AG04449 (cell line): ENCODE measurements at regions not wholly inside any gene's neighbourhood (a gene's known extent, or its start where the extent isn't known, plus 50 kb on each side); places are given as distances from the start of the nearest gene placed in this dataset.
"Not testable (repeated sequence)": the region's sequence is repeated elsewhere in the genome, so short reads cannot be mapped to it uniquely, and the experiment has no call there.

Source experiments
- CTCF ChIA-PET: fragments of 350-600 bp; formaldehyde crosslinking; extraction: SDS; loops from one replicate; lab custom pipeline; 2021; ENCODE audit warnings: antibody characterized with exemption; lab: Yijun Ruan, JAX
- POLR2A ChIA-PET: fragments of 400-600, 350-600 bp; formaldehyde crosslinking; extraction: SDS; loops from one replicate; lab custom pipeline; 2020; ENCODE audit warnings: antibody characterized with exemption, inconsistent platforms; lab: Yijun Ruan, JAX
- DNase-seq: peaks from one replicate; pipeline ENCODE4 v3.0.0-alpha.2; 2010; ENCODE audit warnings: low read depth, low spot score
- H3K4me3 ChIP-seq: 2 replicates; pipeline ENCODE4 v1.5.1; 2011; ENCODE audit warnings: low read depth, mild to moderate bottlenecking, control low read depth, low read length
- TF ChIP-seq, protein P1 (sequence below): IDR thresholded peaks from one replicate; pipeline ENCODE4 v1.5.1; 2011; ENCODE audit warnings: mild to moderate bottlenecking, moderate library complexity, low read length, control low read depth, inconsistent platforms; ENCODE audit not compliant: insufficient read depth; ENCODE audit errors: missing control alignments

DNA sequence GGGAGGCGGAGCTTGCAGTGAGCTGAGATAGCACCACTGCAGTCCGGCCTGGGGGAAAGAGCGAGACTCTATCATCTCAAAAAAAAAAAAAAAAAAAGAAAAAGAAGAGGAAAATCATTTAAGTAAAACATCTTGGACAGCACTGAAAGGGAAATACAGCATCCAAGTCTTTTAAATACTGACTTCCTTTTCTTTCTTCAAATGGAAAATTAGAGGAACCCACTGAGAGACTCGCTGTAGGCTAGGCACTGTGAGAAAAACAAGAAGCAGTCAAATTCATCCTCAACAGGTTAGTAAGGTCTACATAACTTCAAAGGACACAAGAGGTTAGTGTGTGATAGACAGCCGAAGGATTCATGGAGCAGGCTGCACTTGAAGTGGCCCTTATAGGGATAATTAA, 243.7 kb downstream of the BLID start:
- no peak for DNase-seq
- TF ChIP-seq, protein P1, sequence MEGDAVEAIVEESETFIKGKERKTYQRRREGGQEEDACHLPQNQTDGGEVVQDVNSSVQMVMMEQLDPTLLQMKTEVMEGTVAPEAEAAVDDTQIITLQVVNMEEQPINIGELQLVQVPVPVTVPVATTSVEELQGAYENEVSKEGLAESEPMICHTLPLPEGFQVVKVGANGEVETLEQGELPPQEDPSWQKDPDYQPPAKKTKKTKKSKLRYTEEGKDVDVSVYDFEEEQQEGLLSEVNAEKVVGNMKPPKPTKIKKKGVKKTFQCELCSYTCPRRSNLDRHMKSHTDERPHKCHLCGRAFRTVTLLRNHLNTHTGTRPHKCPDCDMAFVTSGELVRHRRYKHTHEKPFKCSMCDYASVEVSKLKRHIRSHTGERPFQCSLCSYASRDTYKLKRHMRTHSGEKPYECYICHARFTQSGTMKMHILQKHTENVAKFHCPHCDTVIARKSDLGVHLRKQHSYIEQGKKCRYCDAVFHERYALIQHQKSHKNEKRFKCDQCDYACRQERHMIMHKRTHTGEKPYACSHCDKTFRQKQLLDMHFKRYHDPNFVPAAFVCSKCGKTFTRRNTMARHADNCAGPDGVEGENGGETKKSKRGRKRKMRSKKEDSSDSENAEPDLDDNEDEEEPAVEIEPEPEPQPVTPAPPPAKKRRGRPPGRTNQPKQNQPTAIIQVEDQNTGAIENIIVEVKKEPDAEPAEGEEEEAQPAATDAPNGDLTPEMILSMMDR = no peak
- H3K4me3 ChIP-seq = no peak overlapping the region
- ChIA-PET POLR2A (no interaction called here), CTCF (no interaction called here)

DNA sequence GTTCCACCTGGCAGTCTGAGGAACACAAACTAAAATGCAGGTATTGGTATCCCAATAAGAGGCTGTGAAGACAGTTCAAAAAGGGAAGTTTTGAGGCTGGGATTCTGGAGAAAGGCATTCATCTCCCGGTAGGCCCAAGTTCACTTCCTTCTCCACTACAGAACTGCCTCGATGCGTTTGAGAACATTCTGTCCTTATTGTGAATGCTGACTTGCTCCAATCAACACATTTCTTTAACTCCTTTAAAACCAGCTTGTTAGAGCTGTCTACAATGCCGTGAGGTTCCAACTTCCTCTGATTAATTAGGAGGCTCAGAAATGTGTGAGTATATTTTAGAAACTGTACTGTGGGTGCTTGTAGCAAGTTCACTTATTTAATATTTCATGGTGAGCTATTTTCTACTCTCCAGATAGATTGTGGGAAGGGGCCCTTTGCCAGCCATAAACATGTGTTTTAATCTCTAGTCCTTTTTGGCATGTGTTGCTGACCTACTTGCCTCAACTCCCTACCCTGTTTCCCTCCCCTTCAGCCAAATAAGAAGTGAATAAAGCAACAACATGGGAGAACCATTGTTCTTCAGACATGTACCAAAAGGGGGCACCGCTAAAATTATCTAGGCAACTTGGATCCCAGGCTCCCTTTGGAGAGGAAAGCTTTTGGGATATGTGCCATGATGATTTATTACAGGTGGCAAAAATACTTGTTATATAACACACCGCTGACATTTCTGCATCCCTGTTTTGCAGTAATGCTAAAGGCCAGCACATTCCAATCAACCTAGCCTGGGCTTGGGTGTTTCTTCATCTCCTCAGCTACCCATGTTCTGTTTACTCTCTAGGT, 245.6 kb downstream of the BLID start:
- TF ChIP-seq, protein P1 = no peak

DNA sequence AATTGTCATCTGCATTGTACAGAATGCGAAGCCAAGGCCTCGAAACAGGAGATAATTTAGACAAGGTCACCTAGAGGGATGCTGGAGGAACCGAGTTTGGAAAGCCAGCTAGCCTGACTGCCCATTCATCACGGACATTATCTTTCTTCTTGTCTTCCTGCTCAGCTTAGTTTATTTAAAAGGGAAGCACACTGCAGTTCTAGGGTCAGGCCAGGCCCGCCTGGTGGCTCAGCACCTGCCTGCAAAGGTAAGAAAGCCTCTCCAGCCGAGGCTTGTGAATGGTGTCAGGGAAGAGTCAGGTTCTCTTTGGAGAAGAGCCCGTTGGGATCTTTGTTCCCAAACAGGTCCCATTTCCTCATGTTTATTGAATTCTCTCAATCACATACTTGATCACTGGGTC, 246.5 kb downstream of the BLID start:
- TF ChIP-seq, protein P1 = no peak
- POLR2A ChIA-PET = no interaction called here

More for the DNA sequence above, 245.6 kb downstream of the BLID start:
- no peak for DNase-seq
- no peak overlapping the region for H3K4me3 ChIP-seq
- POLR2A ChIA-PET = interaction anchor here (0.6 kb wide), 1 partner anchor 25 kb away, joined by 4 read pairs; no protein-coding TSS in a partner anchor
- CTCF ChIA-PET = interaction anchor here (1.5 kb wide), 1 partner anchor 11 kb away, joined by 7 read pairs; no protein-coding TSS in a partner anchor

DNA sequence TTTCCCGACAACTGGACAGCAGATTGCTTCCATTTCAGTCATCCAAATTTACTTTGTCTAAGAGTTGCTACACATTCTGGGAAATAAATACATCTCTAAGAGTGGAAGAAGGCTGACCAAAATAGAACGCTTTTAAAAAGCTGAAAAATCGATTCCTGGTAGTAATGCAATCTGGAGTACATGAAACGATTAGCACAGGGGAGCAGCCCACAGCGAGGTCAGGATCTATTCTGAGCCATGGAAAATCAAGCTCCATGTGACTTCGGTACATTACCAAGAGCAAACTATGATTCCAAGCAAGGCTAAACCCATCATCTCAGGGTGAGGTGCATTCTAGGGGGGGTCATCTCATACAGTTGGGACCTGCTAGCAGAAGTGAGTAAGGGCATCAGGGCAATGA, 249.3 kb downstream of the BLID start:
- ChIA-PET CTCF (no interaction called here), POLR2A (no interaction called here)
- DNase-seq = no peak
- H3K4me3 ChIP-seq = no peak overlapping the region
- TF ChIP-seq, protein P1 = no peak

More for the DNA sequence above, 246.5 kb downstream of the BLID start:
- H3K4me3 ChIP-seq = no peak overlapping the region
- CTCF ChIA-PET = no interaction called here
- DNase-seq = no peak

DNA sequence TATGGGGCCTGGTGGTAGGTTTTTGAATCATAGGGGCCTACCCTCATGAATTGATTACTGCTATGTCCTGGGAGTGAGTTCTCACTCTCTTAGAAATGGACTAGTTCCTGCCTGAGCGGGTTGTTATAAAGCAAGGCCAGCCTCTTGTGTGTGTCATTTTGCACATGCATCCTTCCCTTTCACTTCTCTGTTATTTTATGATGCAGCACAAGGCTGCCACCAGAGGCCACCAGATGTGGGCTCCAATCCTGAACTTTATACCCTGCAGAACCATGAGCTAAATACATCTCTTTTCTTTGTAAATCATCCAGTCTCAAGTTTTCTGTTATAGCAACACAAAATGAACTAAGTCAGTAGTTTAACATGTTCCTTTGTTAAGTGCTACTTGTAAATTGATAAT, 251.4 kb downstream of the BLID start:
- POLR2A ChIA-PET = no interaction called here
- H3K4me3 ChIP-seq = no peak overlapping the region
- no peak for DNase-seq
- CTCF ChIA-PET = no interaction called here
- TF ChIP-seq, protein P1 = no peak

DNA sequence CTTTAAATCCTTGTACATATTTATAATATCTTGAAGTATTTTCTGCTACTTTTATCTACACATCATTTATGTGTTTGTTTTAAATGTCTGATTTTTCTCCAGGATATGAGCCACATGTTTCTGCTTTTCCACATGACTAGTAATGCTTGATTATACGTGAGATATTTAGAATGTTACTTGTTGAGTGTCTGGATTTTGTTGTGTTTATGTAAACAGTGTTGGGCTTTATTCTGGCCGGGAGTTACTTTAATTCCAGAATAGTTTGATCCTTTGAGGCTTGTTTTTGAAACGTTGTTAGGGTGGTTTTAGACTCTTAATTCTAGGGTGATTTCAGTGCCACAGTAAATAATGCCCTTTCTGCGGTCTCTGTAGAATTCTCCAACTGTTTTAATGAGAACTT, 252.9 kb downstream of the BLID start:
- H3K4me3 ChIP-seq = no peak overlapping the region
- ChIA-PET POLR2A (no interaction called here), CTCF (no interaction called here)

DNA sequence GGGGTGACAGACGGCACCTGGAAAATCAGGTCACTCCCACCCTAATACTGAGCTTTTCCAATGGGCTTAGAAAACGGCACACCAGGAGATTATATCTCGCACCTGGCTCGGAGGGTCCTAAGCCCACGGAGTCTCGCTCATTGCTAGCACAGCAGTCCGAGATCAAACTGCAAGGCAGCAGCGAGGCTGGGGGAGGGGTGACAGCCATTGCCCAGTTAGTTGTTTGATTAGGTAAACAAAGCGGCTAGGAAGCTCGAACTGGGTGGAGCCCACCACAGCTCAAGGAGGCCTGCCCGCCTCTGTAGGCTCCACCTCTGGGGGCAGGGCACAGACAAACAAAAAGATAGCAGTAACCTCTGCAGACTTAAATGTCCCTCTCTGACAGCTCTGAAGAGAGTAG, 260.9 kb downstream of the BLID start:
- POLR2A ChIA-PET, H3K4me3 ChIP-seq, CTCF ChIA-PET, DNase-seq: not testable (repeated sequence)

More for the DNA sequence above, 252.9 kb downstream of the BLID start:
- TF ChIP-seq, protein P1 = no peak
- no peak for DNase-seq
